SJSA1 (cell line): ENCODE measurements at regions not wholly inside any gene's neighbourhood (a gene's known extent, or its start where the extent isn't known, plus 50 kb on each side); places are given as distances from the start of the nearest gene placed in this dataset.
"Not testable (repeated sequence)": the region's sequence is repeated elsewhere in the genome, so short reads cannot be mapped to it uniquely, and the experiment has no call there.

ENCODE experiments used
- DNase-seq, 2 experiments: peaks; one replicate each; pipeline ENCODE4 v3.0.0-alpha.2; 2015 to 2020; ENCODE audit warnings: low spot score in 2 of 2, low read depth in 1 of 2
- H3K27ac ChIP-seq: fragments of 250-450 bp; sonication (Bioruptor Pico); 2 replicates; pipeline ENCODE4 v1.5.1; 2020; ENCODE audit warnings: mild to moderate bottlenecking, moderate library complexity
- H3K27me3 ChIP-seq: fragments of 250-450 bp; sonication (Bioruptor Pico); replicated peaks from 2 replicates; pipeline ENCODE4 v1.5.1; 2020; ENCODE audit warnings: mild to moderate bottlenecking, moderate library complexity
- H3K36me3 ChIP-seq: fragments of 250-450 bp; sonication (Bioruptor Pico); 2 replicates; pipeline ENCODE4 v1.5.1; 2020; ENCODE audit warnings: mild to moderate bottlenecking
- H3K4me1 ChIP-seq: fragments of 250-450 bp; sonication (Bioruptor Pico); replicated peaks from 2 replicates; pipeline ENCODE4 v1.6.1; 2021; ENCODE audit warnings: mild to moderate bottlenecking
- H3K4me3 ChIP-seq: fragments of 250-450 bp; sonication (Bioruptor Pico); 2 replicates; pipeline ENCODE4 v1.5.1; 2020; ENCODE audit warnings: mild to moderate bottlenecking
- H3K9me3 ChIP-seq: fragments of 250-450 bp; sonication (Bioruptor Pico); replicated peaks from 2 replicates; pipeline ENCODE4 v1.5.1; 2020; ENCODE audit warnings: mild to moderate bottlenecking

DNA sequence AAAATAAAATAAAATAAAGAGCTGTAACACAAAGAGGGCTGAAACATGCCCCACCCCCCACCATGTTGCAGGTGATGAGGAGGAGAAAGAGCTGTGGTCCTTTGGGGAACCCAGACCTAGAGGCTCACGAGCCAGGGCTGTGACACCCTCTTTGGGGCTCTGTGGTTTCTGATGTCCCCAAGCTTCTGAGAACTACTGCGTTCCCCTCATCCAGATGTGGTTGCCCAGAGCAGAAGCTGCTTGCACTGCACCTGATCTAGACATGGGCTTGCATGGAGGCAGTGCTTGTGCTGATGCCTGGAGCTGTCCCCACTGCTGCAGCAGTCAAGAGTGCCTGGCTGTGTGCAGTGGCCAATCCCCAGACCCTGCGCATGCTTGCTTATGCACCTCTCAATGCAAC is 687.9 kb upstream of the ACVR2A start:
- Histone ChIP-seq H3K27me3 (no peaks in the 10 kb centered on the region), H3K4me3 (no peak overlapping the region), H3K36me3 (no peaks in the 10 kb centered on the region), H3K9me3 (no peaks in the 10 kb centered on the region), H3K27ac (no peak overlapping the region), H3K4me1 (no peaks in the 10 kb centered on the region)
- DNase-seq = no peak

GRCh38 chr2:147150241-147150635 is 694.6 kb upstream of the ACVR2A start:
- H3K4me3 ChIP-seq = peak overlapping the region; percentile 21
- no peaks in the 10 kb centered on the region for H3K36me3 ChIP-seq
- H3K27ac ChIP-seq = peak overlapping the region; percentile 64
- H3K27me3 ChIP-seq = no peaks in the 10 kb centered on the region
- peaks cover 11% of the 10 kb centered on the region for H3K4me1 ChIP-seq
- DNase-seq = no peak
- H3K9me3 ChIP-seq = peaks cover 7% of the 10 kb centered on the region

DNA sequence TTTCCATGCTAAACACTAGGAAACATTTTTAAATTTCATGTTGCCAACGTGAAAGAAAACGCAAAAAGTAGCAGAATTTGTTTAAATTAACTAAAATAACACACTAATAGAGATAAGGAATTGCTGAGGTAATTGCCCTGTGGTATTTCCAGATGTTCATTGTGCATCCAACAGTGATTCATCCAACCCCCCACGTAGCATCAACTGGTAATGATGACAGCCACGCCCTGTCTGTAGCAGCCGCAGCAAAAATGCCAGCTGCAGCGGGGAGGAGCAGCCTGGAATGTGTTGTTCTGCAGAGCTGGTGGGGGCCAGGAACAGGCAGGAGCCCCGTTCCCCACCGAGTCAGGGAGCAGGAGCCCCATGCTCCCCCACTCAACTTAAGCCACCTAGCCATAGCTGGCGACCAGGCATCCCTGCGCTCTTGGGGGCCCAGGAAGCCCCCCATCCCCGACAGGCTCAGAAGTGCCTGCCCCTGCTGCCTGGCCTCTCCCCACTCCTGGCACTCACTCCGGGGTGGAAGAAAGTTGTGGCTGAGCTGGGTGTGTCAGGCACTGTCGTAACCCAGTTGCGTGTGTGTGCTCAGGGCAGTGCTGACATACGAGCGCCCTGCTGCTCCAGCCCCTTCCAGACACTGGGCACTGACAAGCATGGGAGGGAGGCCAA is 695.1 kb upstream of the ACVR2A start:
- peak; percentile 78 to 86 for DNase-seq
- Histone ChIP-seq H3K27me3 (no peaks in the 10 kb centered on the region), H3K36me3 (no peaks in the 10 kb centered on the region), H3K4me1 (peaks cover 11% of the 10 kb centered on the region), H3K4me3 (peak overlapping the region; percentile 21), H3K27ac (peak overlapping the region; percentile 64), H3K9me3 (peaks cover 7% of the 10 kb centered on the region)

- Histone ChIP-seq H3K27me3 (no peaks in the 10 kb centered on the region), H3K27ac (no peak overlapping the region), H3K9me3 (peaks cover 7% of the 10 kb centered on the region), H3K36me3 (no peaks in the 10 kb centered on the region), H3K4me3 (no peak overlapping the region), H3K4me1 (peaks cover 11% of the 10 kb centered on the region)
- DNase-seq = no peak
Measured at GRCh38 chr2:147147802-147148201, 697.0 kb upstream of the ACVR2A start.

DNA sequence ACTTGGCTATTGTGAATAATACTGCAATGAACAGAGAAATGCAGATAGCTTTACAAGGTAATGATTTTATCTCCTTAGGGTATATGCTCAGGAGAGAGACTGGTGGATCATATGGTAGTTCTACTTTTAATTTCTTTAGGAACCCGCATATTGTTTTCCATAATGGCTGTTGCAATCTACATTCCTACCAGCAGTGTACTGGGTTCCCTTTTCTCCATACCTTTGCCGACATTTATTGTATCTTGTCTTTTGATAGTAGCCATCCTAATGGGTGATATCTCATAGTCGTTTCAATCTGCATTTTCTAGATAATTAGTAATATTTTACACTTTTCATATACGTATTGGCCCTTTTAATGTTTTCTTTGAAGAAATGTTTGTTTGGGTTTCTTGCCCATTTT is 702.9 kb upstream of the ACVR2A start:
- Histone ChIP-seq H3K36me3 (no peaks in the 10 kb centered on the region), H3K9me3 (no peaks in the 10 kb centered on the region), H3K27me3 (no peaks in the 10 kb centered on the region), H3K4me3 (no peak overlapping the region), H3K27ac (no peak overlapping the region), H3K4me1 (no peaks in the 10 kb centered on the region)
- DNase-seq = no peak

DNA sequence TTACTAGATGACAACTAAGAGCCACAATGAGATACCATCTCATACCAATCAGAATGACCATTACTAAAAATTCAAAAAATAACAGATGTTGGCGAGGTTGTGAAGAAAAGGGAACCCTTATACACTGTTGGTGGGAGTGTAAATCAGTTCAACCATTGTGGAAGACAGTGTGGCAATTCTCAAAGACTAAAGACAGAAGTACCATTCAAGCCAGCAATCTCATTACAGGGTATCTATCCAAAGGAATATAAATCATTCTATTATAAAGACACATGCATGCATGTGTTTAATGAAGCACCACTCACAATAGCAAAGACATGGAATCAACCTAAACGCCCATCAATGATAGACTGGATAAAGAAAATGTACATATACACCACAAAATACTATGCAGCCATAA is 705.1 kb upstream of the ACVR2A start:
- H3K36me3 ChIP-seq, H3K9me3 ChIP-seq, H3K4me3 ChIP-seq, H3K27ac ChIP-seq, H3K27me3 ChIP-seq, DNase-seq, H3K4me1 ChIP-seq: not testable (repeated sequence)

GRCh38 chr2:147137711-147138110 is 707.1 kb upstream of the ACVR2A start:
- no peak overlapping the region for H3K4me3 ChIP-seq
- no peak overlapping the region for H3K27ac ChIP-seq
- no peaks in the 10 kb centered on the region for H3K4me1 ChIP-seq
- DNase-seq = no peak
- no peaks in the 10 kb centered on the region for H3K9me3 ChIP-seq
- no peaks in the 10 kb centered on the region for H3K27me3 ChIP-seq
- H3K36me3 ChIP-seq = no peaks in the 10 kb centered on the region

GRCh38 chr2:147135376-147135775 is 709.5 kb upstream of the ACVR2A start:
- H3K4me3 ChIP-seq = no peak overlapping the region
- no peak for DNase-seq
- no peaks in the 10 kb centered on the region for H3K27me3 ChIP-seq
- no peaks in the 10 kb centered on the region for H3K4me1 ChIP-seq
- no peaks in the 10 kb centered on the region for H3K36me3 ChIP-seq
- H3K27ac ChIP-seq = no peak overlapping the region
- no peaks in the 10 kb centered on the region for H3K9me3 ChIP-seq

DNA sequence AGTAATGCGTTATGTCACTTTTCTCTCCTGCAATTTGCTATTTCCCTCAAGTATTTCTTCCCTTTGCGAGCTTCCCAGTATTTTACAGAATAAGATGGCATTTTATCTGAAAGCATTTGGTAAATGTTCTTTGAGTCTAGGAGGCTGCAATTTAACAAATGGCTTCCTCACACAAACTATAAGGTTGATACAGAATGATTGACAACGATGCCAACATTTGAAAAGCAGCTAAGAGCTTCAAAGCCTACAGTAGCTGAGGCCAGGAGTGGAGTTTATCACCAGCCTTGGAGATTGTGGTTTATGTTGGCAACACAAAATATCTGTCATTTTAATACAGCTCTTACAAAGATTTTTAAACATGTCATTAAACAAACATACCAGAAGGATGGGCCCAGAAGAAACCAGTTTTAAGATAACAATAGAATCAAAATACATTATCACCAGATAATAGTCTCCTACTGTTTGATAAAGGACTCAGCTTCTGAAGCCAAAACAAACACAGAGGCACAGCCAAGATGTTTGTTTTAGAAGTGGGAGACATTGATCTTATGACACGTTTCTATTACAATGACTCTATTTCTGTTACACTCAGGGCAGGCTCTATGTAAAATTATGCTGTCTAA is 711.4 kb upstream of the ACVR2A start:
- Histone ChIP-seq H3K4me3 (no peak overlapping the region), H3K27ac (no peak overlapping the region), H3K27me3 (no peaks in the 10 kb centered on the region), H3K4me1 (no peaks in the 10 kb centered on the region), H3K9me3 (no peaks in the 10 kb centered on the region), H3K36me3 (no peaks in the 10 kb centered on the region)
- no peak for DNase-seq

DNA sequence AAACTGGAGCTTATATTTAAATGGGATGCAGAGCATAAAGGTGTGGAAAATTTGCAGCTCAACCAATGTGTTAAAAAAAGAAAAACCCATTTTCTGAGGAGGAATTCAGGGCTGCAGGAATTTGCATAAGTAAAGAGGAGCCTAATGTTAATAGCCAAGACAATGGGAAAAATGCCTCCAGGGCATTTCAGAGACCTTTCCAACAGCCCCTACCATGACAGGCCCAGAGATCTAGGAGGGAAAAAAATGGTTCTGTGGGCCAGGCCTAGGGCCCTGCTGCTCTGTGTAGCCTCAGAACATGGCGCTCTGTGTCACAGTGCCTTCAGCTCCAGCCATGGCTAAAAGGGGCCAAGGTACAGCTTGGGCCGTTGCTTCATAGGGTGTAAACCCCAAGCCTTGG is 719.7 kb upstream of the ACVR2A start:
- Histone ChIP-seq H3K4me3 (no peak overlapping the region), H3K36me3 (no peaks in the 10 kb centered on the region), H3K27me3 (no peaks in the 10 kb centered on the region), H3K4me1 (no peaks in the 10 kb centered on the region), H3K27ac (no peak overlapping the region), H3K9me3 (peaks cover 3% of the 10 kb centered on the region)
- no peak for DNase-seq

GRCh38 chr2:147122944-147123343 is 721.9 kb upstream of the ACVR2A start:
- peaks cover 3% of the 10 kb centered on the region for H3K9me3 ChIP-seq
- H3K36me3 ChIP-seq = no peaks in the 10 kb centered on the region
- DNase-seq = no peak
- no peaks in the 10 kb centered on the region for H3K27me3 ChIP-seq
- no peaks in the 10 kb centered on the region for H3K4me1 ChIP-seq
- H3K27ac ChIP-seq = no peak overlapping the region
- no peak overlapping the region for H3K4me3 ChIP-seq

DNA sequence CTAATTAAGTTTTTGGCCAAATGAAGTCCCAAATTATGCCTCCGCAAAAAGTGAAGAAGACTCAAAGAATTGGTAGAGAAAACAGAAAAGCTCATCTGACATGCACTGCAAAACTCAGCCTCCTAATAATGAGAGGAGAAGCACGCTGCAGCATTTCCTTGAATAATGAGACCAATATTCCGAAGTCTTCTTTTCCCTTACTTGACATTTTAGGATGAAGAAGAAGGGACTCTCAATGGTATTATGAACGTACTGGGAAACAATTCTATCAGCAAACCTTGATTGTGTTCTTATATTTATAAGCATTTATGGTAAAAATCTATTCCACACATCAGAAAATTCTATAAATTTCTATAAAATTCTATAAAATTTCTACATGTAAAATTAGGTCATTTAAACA is 733.9 kb upstream of the ACVR2A start:
- no peak for DNase-seq
- no peaks in the 10 kb centered on the region for H3K9me3 ChIP-seq
- H3K27me3 ChIP-seq = no peaks in the 10 kb centered on the region
- no peak overlapping the region for H3K27ac ChIP-seq
- no peak overlapping the region for H3K4me3 ChIP-seq
- no peaks in the 10 kb centered on the region for H3K36me3 ChIP-seq
- no peaks in the 10 kb centered on the region for H3K4me1 ChIP-seq

- DNase-seq = no peak
Measured at GRCh38 chr2:147110317-147110716, 734.5 kb upstream of the ACVR2A start.

GRCh38 chr2:147109291-147109690 is 735.5 kb upstream of the ACVR2A start:
- Histone ChIP-seq H3K4me3 (no peak overlapping the region), H3K9me3 (no peaks in the 10 kb centered on the region), H3K4me1 (no peaks in the 10 kb centered on the region), H3K27me3 (no peaks in the 10 kb centered on the region), H3K27ac (no peak overlapping the region), H3K36me3 (no peaks in the 10 kb centered on the region)
- no peak for DNase-seq

More at GRCh38 chr2:147110317-147110716, 734.5 kb upstream of the ACVR2A start:
- no peaks in the 10 kb centered on the region for H3K4me1 ChIP-seq
- no peaks in the 10 kb centered on the region for H3K36me3 ChIP-seq
- H3K27me3 ChIP-seq = no peaks in the 10 kb centered on the region
- no peak overlapping the region for H3K27ac ChIP-seq
- no peaks in the 10 kb centered on the region for H3K9me3 ChIP-seq
- H3K4me3 ChIP-seq = no peak overlapping the region

GRCh38 chr2:147108548-147108947 is 736.3 kb upstream of the ACVR2A start:
- H3K27ac ChIP-seq = no peak overlapping the region
- no peaks in the 10 kb centered on the region for H3K36me3 ChIP-seq
- H3K4me1 ChIP-seq = no peaks in the 10 kb centered on the region
- H3K4me3 ChIP-seq = no peak overlapping the region
- no peak for DNase-seq
- no peaks in the 10 kb centered on the region for H3K9me3 ChIP-seq
- no peaks in the 10 kb centered on the region for H3K27me3 ChIP-seq
